ENCODE measurements at regions not wholly inside any gene's neighbourhood (a gene's known extent, or its start where the extent isn't known, plus 50 kb on each side); places are given as distances from the start of the nearest gene placed in this dataset.
A peak's percentile ranks its signal among the peaks of the same experiment; 100 is the strongest.

GRCh38 chr4:126558596-126558995, 1074.2 kb upstream of the INTU start:
- DNase-seq: no peak

GRCh38 chr4:126559961-126560360, 1072.8 kb upstream of the INTU start:
- DNase-seq: no peak

- no peak for DNase-seq
Measured at GRCh38 chr4:126560794-126561193, 1072.0 kb upstream of the INTU start.

GRCh38 chr4:126563389-126563788, 1069.4 kb upstream of the INTU start:
- DNase-seq: no peak

- no peak for DNase-seq
Measured at GRCh38 chr4:126564283-126564854, 1068.4 kb upstream of the INTU start.

- DNase-seq: no peak
Measured at GRCh38 chr4:126568652-126569570, 1063.8 kb upstream of the INTU start.

GRCh38 chr4:126572264-126572663, 1060.5 kb upstream of the INTU start:
- no peak for DNase-seq

- DNase-seq: peak; percentile 2
Measured at GRCh38 chr4:126582737-126583136, 1050.0 kb upstream of the INTU start.

- DNase-seq: peak; percentile 2
Measured at GRCh38 chr4:126583509-126583908, 1049.2 kb upstream of the INTU start.

GRCh38 chr4:126591583-126591982, 1041.2 kb upstream of the INTU start:
- peak; percentile 19 for DNase-seq

- DNase-seq: peak; percentile 8
Measured at GRCh38 chr4:126592088-126592487, 1040.7 kb upstream of the INTU start.

GRCh38 chr4:126593626-126594025, 1039.1 kb upstream of the INTU start:
- no peak for DNase-seq

- DNase-seq: no peak
Measured at GRCh38 chr4:126595643-126596042, 1037.1 kb upstream of the INTU start.

GRCh38 chr4:126599746-126600145, 1033.0 kb upstream of the INTU start:
- DNase-seq: no peak

- no peak for DNase-seq
Measured at GRCh38 chr4:126603210-126603609, 1029.5 kb upstream of the INTU start.

GRCh38 chr4:126603825-126604224, 1028.9 kb upstream of the INTU start:
- no peak for DNase-seq

- peak; percentile 35 for DNase-seq
Measured at GRCh38 chr4:126604268-126604867, 1028.4 kb upstream of the INTU start.

- no peak for DNase-seq
Measured at GRCh38 chr4:126610933-126611332, 1021.8 kb upstream of the INTU start.

GRCh38 chr4:126611900-126612299, 1020.9 kb upstream of the INTU start:
- peak; percentile 18 for DNase-seq

GRCh38 chr4:126614356-126614855, 1018.4 kb upstream of the INTU start:
- DNase-seq: no peak

GRCh38 chr4:126616795-126617194, 1016.0 kb upstream of the INTU start:
- DNase-seq: no peak

- peak; percentile 34 for DNase-seq
Measured at GRCh38 chr4:126627255-126627654, 1005.5 kb upstream of the INTU start.

- DNase-seq: no peak
Measured at GRCh38 chr4:126628933-126629332, 1003.8 kb upstream of the INTU start.

GRCh38 chr4:126630230-126630629, 1002.5 kb upstream of the INTU start:
- no peak for DNase-seq
